Panc1 (cell line): ENCODE measurements at regions not wholly inside any gene's neighbourhood (a gene's known extent, or its start where the extent isn't known, plus 50 kb on each side); places are given as distances from the start of the nearest gene placed in this dataset.

Experiments used
- ATAC-seq: fragments of 200-7000 bp; cut with Tn5 transposase; 2 replicates; pipeline ENCODE4 v1.9.1; 2020; ENCODE audit warnings: mild to moderate bottlenecking, moderate library complexity
- BruUV-seq: library from RNA; stranded (reverse); fragments of 400-500 nt; replicated peaks from 2 replicates; lab custom pipeline; 2021; lab: Mats Ljungman, UMichigan
- CTCF ChIA-PET: fragments of 300-600 bp; sonication (Branson Sonifier 250); formaldehyde crosslinking; loops from one replicate; lab custom pipeline; 2022; ENCODE audit warnings: antibody characterized with exemption; lab: Charles Lee
- POLR2A ChIA-PET: fragments of 300-600 bp; sonication (Branson Sonifier 250); formaldehyde crosslinking; loops from one replicate; lab custom pipeline; 2022; ENCODE audit warnings: antibody characterized with exemption; lab: Charles Lee
- DNase-seq: peaks from one replicate; pipeline ENCODE4 v3.0.0-alpha.2; 2010; ENCODE audit warnings: low read depth, low spot score
- H3K27ac ChIP-seq: 2 replicates; pipeline ENCODE4 v1.5.1; 2011; ENCODE audit warnings: mild to moderate bottlenecking, low read length, inconsistent platforms
- H3K27me3 ChIP-seq: fragments of 200-500 bp; sonication (Bioruptor generic); 2 replicates; pipeline ENCODE4 v1.6.0; 2014; ENCODE audit warnings: low read length, inconsistent platforms; ENCODE audit not compliant: control insufficient read depth, insufficient read depth
- H3K36me3 ChIP-seq: fragments of 200-500 bp; sonication (Bioruptor generic); 2 replicates; pipeline ENCODE4 v1.5.1; 2014; ENCODE audit warnings: inconsistent platforms, mild to moderate bottlenecking, low read length, moderate library complexity; ENCODE audit not compliant: control insufficient read depth, insufficient read depth
- H3K4me1 ChIP-seq: 2 replicates; pipeline ENCODE4 v1.5.1; 2011; ENCODE audit warnings: inconsistent platforms, mild to moderate bottlenecking, low read length, moderate library complexity; ENCODE audit not compliant: control insufficient read depth, insufficient read depth
- H3K4me3 ChIP-seq, 2 experiments: 2 replicates each; pipeline ENCODE4 v1.5.1; 2011 to 2012; ENCODE audit warnings: low read depth in 2 of 2, low read length in 2 of 2, mild to moderate bottlenecking in 2 of 2, inconsistent platforms in 1 of 2, moderate library complexity in 1 of 2
- H3K9me3 ChIP-seq: fragments of 200-500 bp; sonication (Bioruptor generic); 2 replicates; pipeline ENCODE4 v1.5.1; 2014; ENCODE audit warnings: low read depth, mild to moderate bottlenecking, inconsistent platforms, low read length, moderate library complexity; ENCODE audit not compliant: control insufficient read depth, insufficient read depth
- CTCF ChIP-seq: fragments of 450-650 bp; IDR thresholded peaks from 2 replicates; pipeline ENCODE4 v1.5.1; 2017; ENCODE audit warnings: mild to moderate bottlenecking
- POLR2AphosphoS5 ChIP-seq: IDR thresholded peaks from 2 replicates; pipeline ENCODE4 v1.6.1; 2012; ENCODE audit warnings: mild to moderate bottlenecking, low read depth, low read length, moderate library complexity
- REST ChIP-seq, 2 experiments: IDR thresholded peaks; 2 replicates each; pipeline ENCODE4 v1.6.1; 2011 to 2012; ENCODE audit warnings: low read depth in 2 of 2, control low read depth in 1 of 2, low read length in 1 of 2, mild to moderate bottlenecking in 1 of 2, moderate library complexity in 1 of 2; ENCODE audit not compliant: insufficient read depth in 1 of 2
- SIN3A ChIP-seq: IDR thresholded peaks from 2 replicates; pipeline ENCODE4 v1.6.1; 2012; ENCODE audit warnings: low read depth, mild to moderate bottlenecking, low read length, moderate library complexity, borderline replicate concordance; ENCODE audit not compliant: insufficient read depth
- TCF7L2 ChIP-seq: IDR thresholded peaks from 2 replicates; pipeline ENCODE4 v1.6.1; 2011; ENCODE audit warnings: mild to moderate bottlenecking, low read depth, low read length, inconsistent platforms
- in situ Hi-C: cut with HindIII; loops from 2 replicates; pipeline ENCODE4 v1.10.0; 2016; ENCODE audit warnings: low sequenced_read_pairs, low pct_unique_long_range_greater_than_20kb
- intact Hi-C: fragments of 100-400 bp; cut with micrococcal nuclease; formaldehyde crosslinking; loops from one replicate; pipeline ENCODE4 v1.10.0; 2022; ENCODE audit not compliant: unreplicated experiment

- H3K9me3 ChIP-seq = no peaks in the 10 kb centered on the region
- ChIA-PET CTCF (no interaction called here), POLR2A (no interaction called here)
- no peaks in the 10 kb centered on the region for H3K36me3 ChIP-seq
- TF ChIP-seq REST (IDR thresholded peaks at IDR 0.05; ENCODE audit: insufficient read depth in 1 of 2, low read depth in 2 of 2, low read length in 1 of 2) (no peak), TCF7L2 (no peak), SIN3A (no peak), CTCF (no peak), POLR2AphosphoS5 (no peak)
- no peak overlapping the region for H3K4me3 ChIP-seq
- no TSS peak for BruUV-seq
- ATAC-seq = no peak
- no peaks in the 10 kb centered on the region for H3K27me3 ChIP-seq
- DNase-seq = no peak
- H3K4me1 ChIP-seq = no peaks in the 10 kb centered on the region
- intact Hi-C loops = no loop called here
- H3K27ac ChIP-seq = no peak overlapping the region
- in situ Hi-C loops = no loop called here
Observed at GRCh38 chr18:51316677-51317076, 119.2 kb upstream of the MEX3C start.

GRCh38 chr18:51321696-51322095, 124.2 kb upstream of the MEX3C start:
- in situ Hi-C loops = no loop called here
- no TSS peak for BruUV-seq
- Histone ChIP-seq H3K36me3 (no peaks in the 10 kb centered on the region), H3K4me3 (no peak overlapping the region), H3K9me3 (no peaks in the 10 kb centered on the region), H3K4me1 (no peaks in the 10 kb centered on the region), H3K27me3 (no peaks in the 10 kb centered on the region), H3K27ac (no peak overlapping the region)
- no peak for ATAC-seq
- TF ChIP-seq REST (IDR thresholded peaks at IDR 0.05; ENCODE audit: insufficient read depth in 1 of 2, low read depth in 2 of 2, low read length in 1 of 2) = no peak
- no peak for TF ChIP-seq CTCF
- TF ChIP-seq SIN3A = no peak
- TF ChIP-seq TCF7L2 = no peak
- TF ChIP-seq POLR2AphosphoS5 = no peak
- DNase-seq = no peak
- intact Hi-C loops = no loop called here
- CTCF ChIA-PET = no interaction called here
- POLR2A ChIA-PET = no interaction called here
